ENCODE measurements at regions not wholly inside any gene's neighbourhood (a gene's known extent, or its start where the extent isn't known, plus 50 kb on each side); places are given as distances from the start of the nearest gene placed in this dataset.

DNA sequence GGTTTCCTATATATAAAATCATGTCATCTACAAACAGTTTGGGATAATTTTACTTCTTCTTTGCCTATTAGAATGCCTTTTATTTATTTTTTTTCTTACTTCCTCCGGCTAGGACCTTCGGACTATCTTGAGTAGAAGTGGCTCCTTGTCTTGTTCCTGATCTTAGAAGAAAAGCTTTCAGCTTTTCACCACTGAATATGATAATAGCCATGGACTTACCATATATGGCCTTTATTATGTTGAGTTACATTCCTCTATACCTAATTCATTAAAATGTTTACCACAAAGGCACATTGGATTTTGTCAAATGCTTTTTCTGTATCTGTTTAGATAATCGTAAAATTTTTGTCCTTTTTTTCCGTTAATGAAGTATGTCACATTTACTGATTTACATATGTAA is 395.7 kb downstream of the NXPH1 start:
- no peak for DNase-seq
- H3K9me3 Mint-ChIP-seq: no peaks in the 10 kb centered on the region
- H3K4me3 Mint-ChIP-seq: no peak overlapping the region
- no peaks in the 10 kb centered on the region for H3K9me3 ChIP-seq (ENCODE audit: control insufficient read depth, low read length)
- no peaks in the 10 kb centered on the region for H3K27me3 Mint-ChIP-seq (ENCODE audit: insufficient read depth)
- H3K4me1 Mint-ChIP-seq: no peaks in the 10 kb centered on the region
- no peaks in the 10 kb centered on the region for H3K27me3 ChIP-seq (ENCODE audit: control insufficient read depth, insufficient read depth, low read length, poor library complexity, severe bottlenecking)
- no peak overlapping the region for H3K4me3 ChIP-seq (ENCODE audit: low read length)
- TF ChIP-seq, protein P1, sequence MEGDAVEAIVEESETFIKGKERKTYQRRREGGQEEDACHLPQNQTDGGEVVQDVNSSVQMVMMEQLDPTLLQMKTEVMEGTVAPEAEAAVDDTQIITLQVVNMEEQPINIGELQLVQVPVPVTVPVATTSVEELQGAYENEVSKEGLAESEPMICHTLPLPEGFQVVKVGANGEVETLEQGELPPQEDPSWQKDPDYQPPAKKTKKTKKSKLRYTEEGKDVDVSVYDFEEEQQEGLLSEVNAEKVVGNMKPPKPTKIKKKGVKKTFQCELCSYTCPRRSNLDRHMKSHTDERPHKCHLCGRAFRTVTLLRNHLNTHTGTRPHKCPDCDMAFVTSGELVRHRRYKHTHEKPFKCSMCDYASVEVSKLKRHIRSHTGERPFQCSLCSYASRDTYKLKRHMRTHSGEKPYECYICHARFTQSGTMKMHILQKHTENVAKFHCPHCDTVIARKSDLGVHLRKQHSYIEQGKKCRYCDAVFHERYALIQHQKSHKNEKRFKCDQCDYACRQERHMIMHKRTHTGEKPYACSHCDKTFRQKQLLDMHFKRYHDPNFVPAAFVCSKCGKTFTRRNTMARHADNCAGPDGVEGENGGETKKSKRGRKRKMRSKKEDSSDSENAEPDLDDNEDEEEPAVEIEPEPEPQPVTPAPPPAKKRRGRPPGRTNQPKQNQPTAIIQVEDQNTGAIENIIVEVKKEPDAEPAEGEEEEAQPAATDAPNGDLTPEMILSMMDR (conservative IDR thresholded peaks at IDR 0.05): no peak
- no peaks in the 10 kb centered on the region for H3K36me3 Mint-ChIP-seq (ENCODE audit: low read depth)
- H3K27ac ChIP-seq (ENCODE audit: low read depth, low read length): no peak overlapping the region
- H3K27ac Mint-ChIP-seq: no peak overlapping the region
- H3K9ac ChIP-seq (ENCODE audit: extremely low read depth, low read length, poor library complexity, severe bottlenecking): no peak overlapping the region
- no peaks in the 10 kb centered on the region for H3K36me3 ChIP-seq (ENCODE audit: control insufficient read depth, insufficient read depth, low read length)
- no peaks in the 10 kb centered on the region for H3K4me1 ChIP-seq (ENCODE audit: control insufficient read depth, insufficient read depth, low read length)
- whole genome bisulfite sequencing, 2 experiments (ENCODE audit: insufficient coverage in 1 of 2, insufficient read length in 1 of 2): 91% methylated on average over 3 of the region's 4 CpGs; no CpG with 5 or more reads in 1 of the 2 experiments

DNA sequence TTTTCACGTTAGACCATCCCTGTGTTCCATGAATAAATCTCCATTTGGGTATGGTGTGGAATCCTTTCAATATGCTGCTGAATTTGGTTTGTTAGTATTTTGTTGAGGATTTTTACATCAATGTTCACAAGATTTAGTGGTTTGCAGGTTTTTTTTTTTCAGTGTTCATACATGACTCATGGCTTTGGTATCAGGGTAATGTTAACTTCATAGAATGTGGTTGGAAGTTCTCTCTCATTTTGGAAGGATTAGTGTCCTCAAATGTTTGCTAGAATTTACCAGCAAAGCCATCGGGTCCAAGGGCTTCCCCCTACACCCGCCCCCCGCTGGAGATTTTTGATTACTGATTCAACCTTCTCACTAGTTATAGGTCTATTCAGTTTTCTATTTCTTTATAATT is 398.0 kb downstream of the NXPH1 start:
- DNase-seq: no peak
- H3K36me3 ChIP-seq (ENCODE audit: control insufficient read depth, insufficient read depth, low read length): no peaks in the 10 kb centered on the region
- H3K27ac Mint-ChIP-seq: no peak overlapping the region
- no peaks in the 10 kb centered on the region for H3K4me1 Mint-ChIP-seq
- no peaks in the 10 kb centered on the region for H3K36me3 Mint-ChIP-seq (ENCODE audit: low read depth)
- H3K27me3 ChIP-seq (ENCODE audit: control insufficient read depth, insufficient read depth, low read length, poor library complexity, severe bottlenecking): no peaks in the 10 kb centered on the region
- 20 to 83% methylated on average over 1 to 3 of the region's 4 CpGs for WGBS, 2 experiments (ENCODE audit: insufficient coverage in 1 of 2, insufficient read length in 1 of 2)
- no peaks in the 10 kb centered on the region for H3K27me3 Mint-ChIP-seq (ENCODE audit: insufficient read depth)
- H3K27ac ChIP-seq (ENCODE audit: low read depth, low read length): no peak overlapping the region
- no peak overlapping the region for H3K4me3 Mint-ChIP-seq
- no peaks in the 10 kb centered on the region for H3K9me3 ChIP-seq (ENCODE audit: control insufficient read depth, low read length)
- no peak overlapping the region for H3K4me3 ChIP-seq (ENCODE audit: low read length)
- TF ChIP-seq, protein P1 (conservative IDR thresholded peaks at IDR 0.05): peak; percentile 19
- no peaks in the 10 kb centered on the region for H3K9me3 Mint-ChIP-seq
- no peaks in the 10 kb centered on the region for H3K4me1 ChIP-seq (ENCODE audit: control insufficient read depth, insufficient read depth, low read length)
- no peak overlapping the region for H3K9ac ChIP-seq (ENCODE audit: extremely low read depth, low read length, poor library complexity, severe bottlenecking)

DNA sequence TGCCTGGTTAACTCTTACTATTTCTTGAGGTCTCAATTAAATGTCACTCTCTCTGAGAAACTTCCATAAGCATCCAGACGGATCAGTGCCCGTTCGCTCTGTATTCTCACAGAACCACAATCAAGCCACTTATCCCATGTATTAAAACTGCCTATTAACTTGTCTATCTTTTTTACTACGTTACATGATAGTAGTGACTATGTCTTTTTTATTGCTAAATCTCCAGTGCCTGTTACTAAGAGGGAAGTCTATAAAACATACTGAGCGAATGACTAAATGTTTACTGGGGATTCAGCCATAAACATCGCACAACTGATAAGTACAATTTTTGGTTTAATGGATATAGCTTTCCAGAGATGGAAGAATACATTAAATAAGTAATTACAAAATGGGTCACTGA is 399.9 kb downstream of the NXPH1 start:
- Mint-ChIP-seq H3K36me3 (ENCODE audit: low read depth) (no peaks in the 10 kb centered on the region), H3K4me3 (no peak overlapping the region), H3K4me1 (no peaks in the 10 kb centered on the region), H3K27ac (no peak overlapping the region), H3K27me3 (ENCODE audit: insufficient read depth) (no peaks in the 10 kb centered on the region), H3K9me3 (no peaks in the 10 kb centered on the region)
- Histone ChIP-seq H3K27me3 (ENCODE audit: control insufficient read depth, insufficient read depth, low read length, poor library complexity, severe bottlenecking) (no peaks in the 10 kb centered on the region), H3K4me1 (ENCODE audit: control insufficient read depth, insufficient read depth, low read length) (no peaks in the 10 kb centered on the region), H3K9ac (ENCODE audit: extremely low read depth, low read length, poor library complexity, severe bottlenecking) (no peak overlapping the region), H3K27ac (ENCODE audit: low read depth, low read length) (no peak overlapping the region), H3K36me3 (ENCODE audit: control insufficient read depth, insufficient read depth, low read length) (no peaks in the 10 kb centered on the region), H3K9me3 (ENCODE audit: control insufficient read depth, low read length) (no peaks in the 10 kb centered on the region), H3K4me3 (ENCODE audit: low read length) (no peak overlapping the region)
- no peak for DNase-seq
- TF ChIP-seq, protein P1 (conservative IDR thresholded peaks at IDR 0.05): no peak
- 80 to 96% methylated on average over 1 to 6 of the region's 6 CpGs for WGBS, 2 experiments (ENCODE audit: insufficient coverage in 1 of 2, insufficient read length in 1 of 2)
